Mucosa of descending colon (tissue), 3 donors: ENCODE measurements at regions not wholly inside any gene's neighbourhood (a gene's known extent, or its start where the extent isn't known, plus 50 kb on each side); places are given as distances from the start of the nearest gene placed in this dataset.

Source experiments
- ATAC-seq: fragments of 200-7000 bp; cut with Tn5 transposase; one replicate; pipeline ENCODE4 v1.9.1; 2020; ENCODE audit warnings: mild to moderate bottlenecking, moderate library complexity
- DNase-seq, 3 donors: peaks; one replicate each; pipeline ENCODE4 v3.0.0-alpha.2; 2020
- H3K36me3 ChIP-seq: fragments of 200-600 bp; one replicate; pipeline ENCODE4 v1.8.0; 2021; ENCODE audit warnings: low read depth, mild to moderate bottlenecking
- H3K4me1 ChIP-seq: fragments of 200-600 bp; one replicate; pipeline ENCODE4 v1.8.0; 2021; ENCODE audit warnings: low read depth, mild to moderate bottlenecking
- H3K4me3 ChIP-seq: fragments of 200-600 bp; one replicate; pipeline ENCODE4 v1.8.0; 2021; ENCODE audit warnings: mild to moderate bottlenecking
- H3K9me3 ChIP-seq: fragments of 200-600 bp; one replicate; pipeline ENCODE4 v1.8.0; 2021; ENCODE audit warnings: mild to moderate bottlenecking
- intact Hi-C, 2 donors: fragments of 100-400 bp; cut with DNase I in 1 of 2; cut with micrococcal nuclease in 1 of 2; formaldehyde crosslinking; loops; one replicate each; pipeline versions ENCODE4 v1.11.0 to v1.11.1; 2022; cut with DNase I, micrococcal nuclease
- TF ChIP-seq, protein P1 (sequence below): fragments of 200-600 bp; IDR thresholded peaks from one replicate; pipeline ENCODE4 v1.8.0; 2022; ENCODE audit warnings: antibody characterized with exemption, mild to moderate bottlenecking
- donor health status: DM: no; HTN: no; CAD: no; lungs with moderate emphysema.
- donor health status: DM: no; HTN: no; CAD: no.
- donor health status: DM: no; HTN: yes; CAD: no.

DNA sequence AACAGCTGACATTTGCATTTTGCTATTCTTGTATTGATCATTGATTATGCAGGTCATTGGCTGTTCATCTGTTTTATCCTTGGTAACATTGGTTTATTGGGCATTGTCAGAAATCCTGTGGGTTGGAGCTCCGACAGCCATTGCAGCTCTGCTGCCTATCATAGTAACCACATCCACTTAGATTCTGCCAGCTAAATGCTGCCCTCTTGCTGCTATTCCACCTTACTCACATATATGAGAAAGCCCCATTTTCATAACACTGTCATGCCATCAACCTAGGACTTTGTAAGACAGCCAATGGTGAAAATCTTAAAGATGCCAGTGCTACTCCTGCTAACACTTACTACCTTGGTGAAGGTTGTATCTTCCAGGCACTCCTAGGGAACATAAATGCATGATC lies 187.3 kb upstream of the CXCL13 start:
- Histone ChIP-seq H3K4me1 (no peaks in the 10 kb centered on the region), H3K4me3 (no peak overlapping the region), H3K36me3 (no peaks in the 10 kb centered on the region), H3K9me3 (no peaks in the 10 kb centered on the region)
- TF ChIP-seq, protein P1, sequence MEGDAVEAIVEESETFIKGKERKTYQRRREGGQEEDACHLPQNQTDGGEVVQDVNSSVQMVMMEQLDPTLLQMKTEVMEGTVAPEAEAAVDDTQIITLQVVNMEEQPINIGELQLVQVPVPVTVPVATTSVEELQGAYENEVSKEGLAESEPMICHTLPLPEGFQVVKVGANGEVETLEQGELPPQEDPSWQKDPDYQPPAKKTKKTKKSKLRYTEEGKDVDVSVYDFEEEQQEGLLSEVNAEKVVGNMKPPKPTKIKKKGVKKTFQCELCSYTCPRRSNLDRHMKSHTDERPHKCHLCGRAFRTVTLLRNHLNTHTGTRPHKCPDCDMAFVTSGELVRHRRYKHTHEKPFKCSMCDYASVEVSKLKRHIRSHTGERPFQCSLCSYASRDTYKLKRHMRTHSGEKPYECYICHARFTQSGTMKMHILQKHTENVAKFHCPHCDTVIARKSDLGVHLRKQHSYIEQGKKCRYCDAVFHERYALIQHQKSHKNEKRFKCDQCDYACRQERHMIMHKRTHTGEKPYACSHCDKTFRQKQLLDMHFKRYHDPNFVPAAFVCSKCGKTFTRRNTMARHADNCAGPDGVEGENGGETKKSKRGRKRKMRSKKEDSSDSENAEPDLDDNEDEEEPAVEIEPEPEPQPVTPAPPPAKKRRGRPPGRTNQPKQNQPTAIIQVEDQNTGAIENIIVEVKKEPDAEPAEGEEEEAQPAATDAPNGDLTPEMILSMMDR = no peak
- intact Hi-C loops = no loop called here
- DNase-seq = peak in 1 of 3 donors; percentile 63
- ATAC-seq = peak; percentile 65

DNA sequence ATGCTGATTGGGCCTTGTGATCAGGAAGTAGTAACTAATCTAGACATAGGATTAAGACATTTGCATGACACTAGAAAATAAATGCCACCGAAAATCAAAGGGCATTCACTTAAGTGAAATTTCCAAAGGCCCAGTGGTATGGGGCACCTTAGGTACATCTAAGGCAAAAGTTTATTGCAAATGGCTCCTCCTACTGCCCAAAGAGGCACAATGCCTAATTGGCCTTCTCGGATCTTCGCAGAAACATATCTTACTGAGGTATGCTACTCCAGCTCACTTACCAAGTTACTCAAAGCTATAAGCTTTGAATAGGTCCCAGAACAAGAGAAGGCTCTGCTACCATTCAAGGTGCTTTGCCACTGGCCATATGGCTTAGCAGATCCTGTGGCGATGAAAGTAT lies 174.8 kb upstream of the CXCL13 start:
- Histone ChIP-seq H3K36me3 (no peaks in the 10 kb centered on the region), H3K4me1 (no peaks in the 10 kb centered on the region), H3K9me3 (no peaks in the 10 kb centered on the region), H3K4me3 (no peak overlapping the region)
- TF ChIP-seq, protein P1 = no peak
- intact Hi-C loops = no loop called here
- no peak for DNase-seq
- no peak for ATAC-seq

DNA sequence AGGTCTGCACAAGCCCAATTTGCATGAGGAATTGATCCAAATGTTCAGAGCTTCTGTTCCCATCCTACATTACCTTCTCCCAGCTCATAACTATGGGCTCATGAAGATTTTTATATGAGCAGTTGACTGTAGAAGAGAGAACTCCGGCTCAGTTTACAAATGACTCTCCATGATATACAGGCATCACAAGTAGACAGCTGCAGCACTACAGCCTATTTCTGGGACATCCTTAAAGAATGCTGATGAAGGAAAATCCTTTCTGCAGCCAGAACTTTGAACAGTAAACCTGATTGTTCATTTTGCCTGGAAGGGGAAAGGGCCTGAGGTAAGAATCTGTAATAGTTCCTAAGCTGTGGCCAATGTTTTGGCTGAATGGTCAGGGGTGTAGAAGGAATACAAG lies 174.1 kb upstream of the CXCL13 start:
- Histone ChIP-seq H3K9me3 (no peaks in the 10 kb centered on the region), H3K4me1 (no peaks in the 10 kb centered on the region), H3K36me3 (no peaks in the 10 kb centered on the region), H3K4me3 (no peak overlapping the region)
- DNase-seq = no peak
- intact Hi-C loops = no loop called here
- ATAC-seq = no peak
- TF ChIP-seq, protein P1 = no peak

DNA sequence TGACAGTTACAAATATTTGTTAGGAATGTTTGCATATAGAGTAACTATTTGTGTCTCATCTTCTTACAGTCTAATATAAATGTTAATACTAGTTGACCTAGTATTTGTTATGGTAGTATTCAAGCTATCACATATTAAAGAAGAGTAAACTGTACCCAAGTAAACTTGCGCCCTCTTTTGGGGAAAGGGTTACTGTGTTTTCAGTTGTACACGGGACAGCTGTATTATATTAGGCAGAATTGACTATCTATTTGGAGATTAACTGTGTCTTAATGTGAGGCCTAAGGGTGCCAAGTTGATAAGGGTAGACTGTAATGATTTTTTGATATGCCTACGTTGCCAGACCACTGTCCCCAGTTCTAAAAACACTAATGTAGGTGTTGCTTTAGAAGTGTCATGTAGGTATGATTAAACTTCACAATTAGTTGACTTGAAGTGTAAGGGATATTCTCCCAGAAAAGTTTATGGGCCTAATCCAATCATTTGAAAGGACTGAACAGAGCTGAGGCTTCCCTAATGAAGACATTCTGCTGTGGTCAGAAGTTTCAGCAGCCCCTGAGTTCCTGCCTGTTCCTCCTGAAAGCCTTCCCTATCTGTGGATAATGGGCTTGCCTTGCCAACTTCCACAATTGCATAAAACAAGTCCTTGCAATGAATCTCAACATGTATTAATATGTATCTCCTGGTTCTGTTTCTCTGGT lies 172.8 kb upstream of the CXCL13 start:
- no peaks in the 10 kb centered on the region for H3K36me3 ChIP-seq
- no peak overlapping the region for H3K4me3 ChIP-seq
- DNase-seq (peak in 1 of 3 donors; percentile 39), ATAC-seq (peak; percentile 55)
- intact Hi-C loops = loop anchor here in 1 of 2 donors (2.0 kb wide), 1 partner anchor 48 kb away; no protein-coding TSS in a partner anchor
- TF ChIP-seq, protein P1 = no peak
- no peaks in the 10 kb centered on the region for H3K4me1 ChIP-seq
- no peaks in the 10 kb centered on the region for H3K9me3 ChIP-seq

DNA sequence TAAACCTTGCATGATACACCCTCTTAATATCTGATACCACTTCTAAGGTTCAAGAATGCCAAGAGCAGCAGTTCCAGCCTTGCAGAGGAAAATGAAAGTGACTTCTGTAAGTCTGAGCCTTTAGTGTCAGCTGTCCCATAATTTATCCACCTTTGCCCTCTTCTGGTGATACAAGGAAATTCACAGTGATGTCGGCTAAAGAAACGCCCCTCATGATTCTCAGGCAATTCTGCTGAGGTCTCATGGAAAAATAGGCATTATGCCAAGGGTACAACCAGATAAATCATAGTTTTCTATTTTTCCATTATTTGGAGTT lies 172.2 kb upstream of the CXCL13 start:
- TF ChIP-seq, protein P1 = no peak
- DNase-seq (peak in 1 of 3 donors; percentile 51), ATAC-seq (peak; percentile 89)
- Histone ChIP-seq H3K4me1 (no peaks in the 10 kb centered on the region), H3K4me3 (no peak overlapping the region), H3K36me3 (no peaks in the 10 kb centered on the region), H3K9me3 (no peaks in the 10 kb centered on the region)
- intact Hi-C loops = loop anchor here in 1 of 2 donors (2.0 kb wide), 1 partner anchor 49 kb away; no protein-coding TSS in a partner anchor
